ENCODE measurements at regions not wholly inside any gene's neighbourhood (a gene's known extent, or its start where the extent isn't known, plus 50 kb on each side); places are given as distances from the start of the nearest gene placed in this dataset.

DNA sequence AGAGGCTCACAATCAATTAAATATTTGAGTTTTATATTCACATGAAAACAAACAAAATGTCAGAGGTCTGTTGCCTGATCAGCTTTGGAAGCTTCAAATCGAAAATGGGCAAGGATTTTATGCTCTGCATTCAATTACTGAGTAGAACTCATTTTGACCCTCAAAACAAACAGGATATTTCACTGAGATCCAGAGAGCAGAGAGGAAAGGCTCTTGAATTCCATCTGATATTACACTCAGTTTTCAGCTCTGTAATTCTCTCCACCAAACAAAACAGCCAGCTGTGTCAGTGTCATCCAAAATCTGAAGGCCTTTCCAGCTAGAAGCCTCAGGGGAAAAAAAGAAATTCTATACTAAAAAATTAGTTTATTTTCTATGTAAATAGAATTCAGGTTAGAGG lies 128.6 kb upstream of the FLRT2 start:
- H3K36me3 Mint-ChIP-seq (ENCODE audit: low read depth), result no peaks in the 10 kb centered on the region
- Histone ChIP-seq H3K27ac (ENCODE audit: low read depth in 1 of 2, low read length in 2 of 2) (no peak overlapping the region), H3K4me1 (ENCODE audit: insufficient read depth, low read length) (no peaks in the 10 kb centered on the region), H3K27me3 (ENCODE audit: control insufficient read depth in 1 of 2, insufficient read depth in 2 of 2, low read length in 2 of 2) (no peaks in the 10 kb centered on the region), H3K36me3 (ENCODE audit: insufficient read depth, low read length) (no peaks in the 10 kb centered on the region), H3K9me3 (ENCODE audit: control insufficient read depth in 1 of 2, insufficient read depth in 1 of 2, low read length in 2 of 2) (no peaks in the 10 kb centered on the region), H3K4me3 (ENCODE audit: low read length) (no peak overlapping the region)
- POLR2A ChIA-PET, result no interaction called here
- no peak overlapping the region for H3K27ac Mint-ChIP-seq
- CTCF ChIA-PET, result no interaction called here
- H3K4me3 Mint-ChIP-seq, result no peak overlapping the region
- no peaks in the 10 kb centered on the region for H3K9me3 Mint-ChIP-seq
- TF ChIP-seq, protein P1, sequence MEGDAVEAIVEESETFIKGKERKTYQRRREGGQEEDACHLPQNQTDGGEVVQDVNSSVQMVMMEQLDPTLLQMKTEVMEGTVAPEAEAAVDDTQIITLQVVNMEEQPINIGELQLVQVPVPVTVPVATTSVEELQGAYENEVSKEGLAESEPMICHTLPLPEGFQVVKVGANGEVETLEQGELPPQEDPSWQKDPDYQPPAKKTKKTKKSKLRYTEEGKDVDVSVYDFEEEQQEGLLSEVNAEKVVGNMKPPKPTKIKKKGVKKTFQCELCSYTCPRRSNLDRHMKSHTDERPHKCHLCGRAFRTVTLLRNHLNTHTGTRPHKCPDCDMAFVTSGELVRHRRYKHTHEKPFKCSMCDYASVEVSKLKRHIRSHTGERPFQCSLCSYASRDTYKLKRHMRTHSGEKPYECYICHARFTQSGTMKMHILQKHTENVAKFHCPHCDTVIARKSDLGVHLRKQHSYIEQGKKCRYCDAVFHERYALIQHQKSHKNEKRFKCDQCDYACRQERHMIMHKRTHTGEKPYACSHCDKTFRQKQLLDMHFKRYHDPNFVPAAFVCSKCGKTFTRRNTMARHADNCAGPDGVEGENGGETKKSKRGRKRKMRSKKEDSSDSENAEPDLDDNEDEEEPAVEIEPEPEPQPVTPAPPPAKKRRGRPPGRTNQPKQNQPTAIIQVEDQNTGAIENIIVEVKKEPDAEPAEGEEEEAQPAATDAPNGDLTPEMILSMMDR (IDR thresholded peaks at IDR 0.05), result no peak
- DNase-seq (no peak), ATAC-seq (ENCODE audit: poor library complexity) (no peak)
- no peaks in the 10 kb centered on the region for H3K27me3 Mint-ChIP-seq
- intact Hi-C loops (cut with DNase I, micrococcal nuclease), result no loop called here
- H3K4me1 Mint-ChIP-seq (ENCODE audit: low read depth), result no peaks in the 10 kb centered on the region

DNA sequence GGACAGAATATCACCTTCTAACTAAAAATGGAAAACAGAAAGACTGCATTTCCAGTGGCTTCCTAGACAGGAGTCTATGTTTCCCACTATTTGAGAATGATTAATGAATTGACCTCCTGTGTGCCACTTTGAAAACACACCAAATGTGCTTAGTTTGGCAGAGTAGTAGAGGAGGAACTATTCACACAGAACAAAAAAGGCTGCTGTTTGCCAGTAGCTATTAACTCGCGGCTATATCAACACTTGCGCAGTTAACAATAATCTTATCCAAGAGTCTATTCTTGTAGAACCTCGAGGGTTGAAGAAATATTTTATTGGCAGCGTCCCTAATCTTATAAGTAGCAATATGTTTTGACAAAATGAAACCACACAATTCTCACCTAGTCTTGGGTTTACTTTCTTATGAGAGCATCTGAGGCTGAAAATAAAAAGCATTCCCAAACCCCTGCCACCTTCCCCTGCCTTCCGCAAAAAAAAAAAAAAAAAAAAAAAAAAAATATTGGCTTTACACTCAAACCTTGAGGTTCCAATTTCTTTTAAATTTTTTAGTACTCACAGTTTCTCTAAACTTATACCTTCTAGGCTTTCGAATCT lies 127.3 kb upstream of the FLRT2 start:
- POLR2A ChIA-PET, result no interaction called here
- TF ChIP-seq, protein P1 (IDR thresholded peaks at IDR 0.05), result no peak
- Mint-ChIP-seq H3K4me1 (ENCODE audit: low read depth) (no peaks in the 10 kb centered on the region), H3K27me3 (no peaks in the 10 kb centered on the region), H3K9me3 (no peaks in the 10 kb centered on the region), H3K4me3 (no peak overlapping the region), H3K36me3 (ENCODE audit: low read depth) (no peaks in the 10 kb centered on the region), H3K27ac (no peak overlapping the region)
- DNase-seq (no peak), ATAC-seq (ENCODE audit: poor library complexity) (no peak)
- H3K36me3 ChIP-seq (ENCODE audit: insufficient read depth, low read length), result no peaks in the 10 kb centered on the region
- H3K9me3 ChIP-seq (ENCODE audit: control insufficient read depth in 1 of 2, insufficient read depth in 1 of 2, low read length in 2 of 2), result no peaks in the 10 kb centered on the region
- H3K27me3 ChIP-seq (ENCODE audit: control insufficient read depth in 1 of 2, insufficient read depth in 2 of 2, low read length in 2 of 2), result no peaks in the 10 kb centered on the region
- intact Hi-C loops (cut with DNase I, micrococcal nuclease), result no loop called here
- no peak overlapping the region for H3K4me3 ChIP-seq (ENCODE audit: low read length)
- no peaks in the 10 kb centered on the region for H3K4me1 ChIP-seq (ENCODE audit: insufficient read depth, low read length)
- H3K27ac ChIP-seq (ENCODE audit: low read depth in 1 of 2, low read length in 2 of 2), result no peak overlapping the region
- CTCF ChIA-PET, result no interaction called here

DNA sequence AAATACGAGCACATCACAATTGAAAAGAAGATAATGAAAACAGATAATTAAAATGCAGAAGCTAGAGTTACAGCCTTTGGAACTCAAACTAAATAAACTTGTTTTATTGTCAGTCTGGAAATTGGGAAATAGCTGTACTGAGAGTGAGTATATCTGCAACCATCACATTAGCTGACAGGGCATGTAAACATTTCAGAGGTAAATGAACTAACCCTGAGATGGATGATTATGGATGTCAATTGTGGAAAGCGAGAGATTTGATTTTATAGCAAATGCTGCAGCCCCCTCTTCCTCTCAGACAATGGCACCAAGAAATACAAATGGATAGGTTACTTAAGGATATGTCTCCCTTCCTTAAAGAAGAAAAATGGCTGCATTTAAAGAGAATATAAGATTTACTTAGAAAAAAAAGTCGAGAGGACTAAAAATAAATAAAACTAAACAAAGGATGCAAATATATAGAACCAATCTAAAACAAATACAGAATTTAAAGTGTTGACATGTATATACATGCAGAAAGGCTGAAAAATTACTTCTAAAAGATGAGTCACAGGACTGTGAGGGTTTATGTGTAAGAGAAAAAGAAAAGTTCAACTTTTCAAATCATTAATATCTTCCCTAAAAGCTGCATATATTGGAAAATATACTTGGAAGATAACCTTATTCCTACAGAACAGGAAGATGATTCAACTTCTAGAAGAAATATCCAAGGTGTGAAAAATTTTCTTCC lies 120.3 kb upstream of the FLRT2 start:
- ATAC-seq (ENCODE audit: poor library complexity), result no peak
- Mint-ChIP-seq H3K27me3 (no peaks in the 10 kb centered on the region), H3K4me1 (ENCODE audit: low read depth) (no peaks in the 10 kb centered on the region), H3K9me3 (no peaks in the 10 kb centered on the region), H3K4me3 (no peak overlapping the region), H3K36me3 (ENCODE audit: low read depth) (no peaks in the 10 kb centered on the region), H3K27ac (no peak overlapping the region)
- Histone ChIP-seq H3K36me3 (ENCODE audit: insufficient read depth, low read length) (no peaks in the 10 kb centered on the region), H3K27me3 (ENCODE audit: control insufficient read depth in 1 of 2, insufficient read depth in 2 of 2, low read length in 2 of 2) (no peaks in the 10 kb centered on the region), H3K9me3 (ENCODE audit: control insufficient read depth in 1 of 2, insufficient read depth in 1 of 2, low read length in 2 of 2) (peaks cover 0 to 4% of the 10 kb centered on the region in 2 experiments), H3K27ac (ENCODE audit: low read depth in 1 of 2, low read length in 2 of 2) (no peak overlapping the region), H3K4me1 (ENCODE audit: insufficient read depth, low read length) (no peaks in the 10 kb centered on the region), H3K4me3 (ENCODE audit: low read length) (no peak overlapping the region)
- intact Hi-C loops (cut with DNase I, micrococcal nuclease), result no loop called here
- CTCF ChIA-PET, result no interaction called here
- POLR2A ChIA-PET, result no interaction called here
- no peak for DNase-seq
- TF ChIP-seq, protein P1 (IDR thresholded peaks at IDR 0.05), result no peak

All from CD4-positive, alpha-beta T cell (primary cell).